ENCODE measurements at regions not wholly inside any gene's neighbourhood (a gene's known extent, or its start where the extent isn't known, plus 50 kb on each side); places are given as distances from the start of the nearest gene placed in this dataset.

DNA sequence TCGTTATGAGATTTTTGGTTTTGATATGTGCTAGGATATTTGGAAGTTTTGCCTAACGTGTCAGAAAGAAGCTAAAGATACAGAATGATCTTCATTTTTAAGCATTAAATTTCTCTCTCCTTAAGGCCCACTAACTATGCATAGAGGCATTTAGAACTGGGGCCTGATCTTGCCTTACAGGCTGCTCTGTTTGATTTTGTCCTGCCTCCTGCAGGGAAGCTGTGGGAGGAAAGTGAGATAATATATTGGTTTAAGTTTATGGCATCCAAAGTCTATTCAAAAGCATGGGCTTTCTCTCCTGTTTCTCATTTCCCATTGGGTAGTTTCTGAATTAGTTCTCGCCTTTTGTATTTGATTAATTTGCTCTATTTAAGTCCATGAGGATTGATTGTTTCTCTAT lies 250.3 kb upstream of the FBXO33 start:
- TF ChIP-seq, protein P1, sequence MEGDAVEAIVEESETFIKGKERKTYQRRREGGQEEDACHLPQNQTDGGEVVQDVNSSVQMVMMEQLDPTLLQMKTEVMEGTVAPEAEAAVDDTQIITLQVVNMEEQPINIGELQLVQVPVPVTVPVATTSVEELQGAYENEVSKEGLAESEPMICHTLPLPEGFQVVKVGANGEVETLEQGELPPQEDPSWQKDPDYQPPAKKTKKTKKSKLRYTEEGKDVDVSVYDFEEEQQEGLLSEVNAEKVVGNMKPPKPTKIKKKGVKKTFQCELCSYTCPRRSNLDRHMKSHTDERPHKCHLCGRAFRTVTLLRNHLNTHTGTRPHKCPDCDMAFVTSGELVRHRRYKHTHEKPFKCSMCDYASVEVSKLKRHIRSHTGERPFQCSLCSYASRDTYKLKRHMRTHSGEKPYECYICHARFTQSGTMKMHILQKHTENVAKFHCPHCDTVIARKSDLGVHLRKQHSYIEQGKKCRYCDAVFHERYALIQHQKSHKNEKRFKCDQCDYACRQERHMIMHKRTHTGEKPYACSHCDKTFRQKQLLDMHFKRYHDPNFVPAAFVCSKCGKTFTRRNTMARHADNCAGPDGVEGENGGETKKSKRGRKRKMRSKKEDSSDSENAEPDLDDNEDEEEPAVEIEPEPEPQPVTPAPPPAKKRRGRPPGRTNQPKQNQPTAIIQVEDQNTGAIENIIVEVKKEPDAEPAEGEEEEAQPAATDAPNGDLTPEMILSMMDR (IDR thresholded peaks at IDR 0.05) = no peak
- TF ChIP-seq, protein P2, sequence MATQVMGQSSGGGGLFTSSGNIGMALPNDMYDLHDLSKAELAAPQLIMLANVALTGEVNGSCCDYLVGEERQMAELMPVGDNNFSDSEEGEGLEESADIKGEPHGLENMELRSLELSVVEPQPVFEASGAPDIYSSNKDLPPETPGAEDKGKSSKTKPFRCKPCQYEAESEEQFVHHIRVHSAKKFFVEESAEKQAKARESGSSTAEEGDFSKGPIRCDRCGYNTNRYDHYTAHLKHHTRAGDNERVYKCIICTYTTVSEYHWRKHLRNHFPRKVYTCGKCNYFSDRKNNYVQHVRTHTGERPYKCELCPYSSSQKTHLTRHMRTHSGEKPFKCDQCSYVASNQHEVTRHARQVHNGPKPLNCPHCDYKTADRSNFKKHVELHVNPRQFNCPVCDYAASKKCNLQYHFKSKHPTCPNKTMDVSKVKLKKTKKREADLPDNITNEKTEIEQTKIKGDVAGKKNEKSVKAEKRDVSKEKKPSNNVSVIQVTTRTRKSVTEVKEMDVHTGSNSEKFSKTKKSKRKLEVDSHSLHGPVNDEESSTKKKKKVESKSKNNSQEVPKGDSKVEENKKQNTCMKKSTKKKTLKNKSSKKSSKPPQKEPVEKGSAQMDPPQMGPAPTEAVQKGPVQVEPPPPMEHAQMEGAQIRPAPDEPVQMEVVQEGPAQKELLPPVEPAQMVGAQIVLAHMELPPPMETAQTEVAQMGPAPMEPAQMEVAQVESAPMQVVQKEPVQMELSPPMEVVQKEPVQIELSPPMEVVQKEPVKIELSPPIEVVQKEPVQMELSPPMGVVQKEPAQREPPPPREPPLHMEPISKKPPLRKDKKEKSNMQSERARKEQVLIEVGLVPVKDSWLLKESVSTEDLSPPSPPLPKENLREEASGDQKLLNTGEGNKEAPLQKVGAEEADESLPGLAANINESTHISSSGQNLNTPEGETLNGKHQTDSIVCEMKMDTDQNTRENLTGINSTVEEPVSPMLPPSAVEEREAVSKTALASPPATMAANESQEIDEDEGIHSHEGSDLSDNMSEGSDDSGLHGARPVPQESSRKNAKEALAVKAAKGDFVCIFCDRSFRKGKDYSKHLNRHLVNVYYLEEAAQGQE (IDR thresholded peaks at IDR 0.05; ENCODE audit: insufficient read depth in 1 of 2, low read depth in 2 of 2, low read length in 1 of 2) = no peak
- TF ChIP-seq TCF7L2 (IDR thresholded peaks at IDR 0.05; ENCODE audit: low read depth, low read length) = no peak

Data from Panc1 (cell line).